ENCODE measurements at regions not wholly inside any gene's neighbourhood (a gene's known extent, or its start where the extent isn't known, plus 50 kb on each side); places are given as distances from the start of the nearest gene placed in this dataset.

DNA sequence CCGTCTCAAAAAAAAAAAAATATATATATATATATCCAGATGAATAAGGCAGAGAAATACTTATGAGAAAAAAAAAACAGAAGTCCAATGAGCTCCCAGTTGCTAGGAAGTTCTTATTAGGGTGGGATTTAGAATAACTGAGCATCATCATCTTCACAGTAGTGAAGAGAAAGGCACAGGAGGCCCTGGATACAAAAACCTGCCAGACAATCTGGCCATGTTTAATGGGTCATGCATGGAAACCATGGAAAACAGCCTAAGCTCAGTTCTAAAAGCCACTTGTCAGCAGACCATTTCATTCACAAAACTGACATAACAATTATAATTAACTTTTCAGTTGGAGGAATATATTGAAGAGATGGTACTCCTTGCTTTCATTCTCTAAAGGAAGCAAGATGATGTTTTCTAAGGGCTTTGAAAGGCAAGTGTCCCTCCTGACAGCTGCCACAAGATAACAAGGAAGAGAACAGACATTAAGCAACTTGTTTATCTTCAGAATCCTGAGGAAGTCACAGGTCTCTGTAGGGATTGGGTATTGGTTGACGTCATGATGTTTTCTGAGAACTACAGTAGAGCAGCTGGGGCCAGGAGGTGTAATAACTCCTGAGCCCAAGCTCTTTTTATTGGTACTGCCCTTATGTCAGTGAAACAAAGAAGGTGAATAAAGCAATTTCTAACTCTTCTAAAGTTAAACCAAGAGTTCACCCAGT lies 463.1 kb downstream of the DMAC1 start:
- TF ChIP-seq, protein P1, sequence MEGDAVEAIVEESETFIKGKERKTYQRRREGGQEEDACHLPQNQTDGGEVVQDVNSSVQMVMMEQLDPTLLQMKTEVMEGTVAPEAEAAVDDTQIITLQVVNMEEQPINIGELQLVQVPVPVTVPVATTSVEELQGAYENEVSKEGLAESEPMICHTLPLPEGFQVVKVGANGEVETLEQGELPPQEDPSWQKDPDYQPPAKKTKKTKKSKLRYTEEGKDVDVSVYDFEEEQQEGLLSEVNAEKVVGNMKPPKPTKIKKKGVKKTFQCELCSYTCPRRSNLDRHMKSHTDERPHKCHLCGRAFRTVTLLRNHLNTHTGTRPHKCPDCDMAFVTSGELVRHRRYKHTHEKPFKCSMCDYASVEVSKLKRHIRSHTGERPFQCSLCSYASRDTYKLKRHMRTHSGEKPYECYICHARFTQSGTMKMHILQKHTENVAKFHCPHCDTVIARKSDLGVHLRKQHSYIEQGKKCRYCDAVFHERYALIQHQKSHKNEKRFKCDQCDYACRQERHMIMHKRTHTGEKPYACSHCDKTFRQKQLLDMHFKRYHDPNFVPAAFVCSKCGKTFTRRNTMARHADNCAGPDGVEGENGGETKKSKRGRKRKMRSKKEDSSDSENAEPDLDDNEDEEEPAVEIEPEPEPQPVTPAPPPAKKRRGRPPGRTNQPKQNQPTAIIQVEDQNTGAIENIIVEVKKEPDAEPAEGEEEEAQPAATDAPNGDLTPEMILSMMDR (IDR thresholded peaks at IDR 0.05) = no peak
- peak; percentile 25 to 50 for TF ChIP-seq POLR2AphosphoS5 (IDR thresholded peaks at IDR 0.05)
- TF ChIP-seq EP300 (IDR thresholded peaks at IDR 0.05) = peak in 1 of 4 donors; percentile 82
- H3K27me3 ChIP-seq = no peaks in the 10 kb centered on the region
- ATAC-seq (ENCODE audit: low FRiP score in 2 of 2) (no peak), DNase-seq (peak in 1 of 2 donors; percentile 23)
- H3K9me3 ChIP-seq = no peaks in the 10 kb centered on the region
- H3K36me3 ChIP-seq = no peaks in the 10 kb centered on the region
- no peak overlapping the region for H3K27ac ChIP-seq
- no peak overlapping the region for H3K4me3 ChIP-seq
- H3K4me1 ChIP-seq = peaks cover 0 to 5% (median 0%) of the 10 kb centered on the region in 4 donors
- WGBS, 2 donors = 50 to 71% methylated on average over 2 of the region's 2 CpGs

DNA sequence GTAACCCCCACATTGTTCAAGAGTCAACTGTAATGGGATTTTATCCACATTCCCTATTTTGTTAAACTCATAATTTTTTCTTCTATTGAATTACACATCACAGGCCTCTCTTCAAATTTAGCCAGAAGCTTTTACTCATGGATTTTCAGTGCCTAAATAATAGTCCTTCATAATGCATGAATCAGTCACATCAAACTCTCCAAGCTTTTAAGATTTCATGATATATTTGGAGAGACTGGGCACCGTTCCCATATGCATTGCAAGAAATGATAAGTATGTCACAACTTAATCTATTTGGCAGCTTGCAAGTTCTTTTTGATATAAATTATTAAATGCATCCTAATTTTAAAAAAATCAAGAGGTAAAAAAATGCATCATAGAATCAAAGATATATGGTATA lies 465.9 kb downstream of the DMAC1 start:
- DNase-seq = no peak
- Histone ChIP-seq H3K36me3 (no peaks in the 10 kb centered on the region), H3K27me3 (no peaks in the 10 kb centered on the region), H3K27ac (no peak overlapping the region), H3K4me3 (no peak overlapping the region), H3K4me1 (peaks cover 0 to 5% (median 0%) of the 10 kb centered on the region in 4 donors), H3K9me3 (no peaks in the 10 kb centered on the region)
- no peak for ATAC-seq (ENCODE audit: low FRiP score in 2 of 2)
- 74 to 86% methylated on average over 1 of the region's 1 CpG for WGBS, 2 donors
- TF ChIP-seq EP300 (IDR thresholded peaks at IDR 0.05) (no peak), POLR2AphosphoS5 (IDR thresholded peaks at IDR 0.05) (no peak), POLR2A (IDR thresholded peaks at IDR 0.05) (no peak)
- TF ChIP-seq, protein P1 (IDR thresholded peaks at IDR 0.05) = no peak

DNA sequence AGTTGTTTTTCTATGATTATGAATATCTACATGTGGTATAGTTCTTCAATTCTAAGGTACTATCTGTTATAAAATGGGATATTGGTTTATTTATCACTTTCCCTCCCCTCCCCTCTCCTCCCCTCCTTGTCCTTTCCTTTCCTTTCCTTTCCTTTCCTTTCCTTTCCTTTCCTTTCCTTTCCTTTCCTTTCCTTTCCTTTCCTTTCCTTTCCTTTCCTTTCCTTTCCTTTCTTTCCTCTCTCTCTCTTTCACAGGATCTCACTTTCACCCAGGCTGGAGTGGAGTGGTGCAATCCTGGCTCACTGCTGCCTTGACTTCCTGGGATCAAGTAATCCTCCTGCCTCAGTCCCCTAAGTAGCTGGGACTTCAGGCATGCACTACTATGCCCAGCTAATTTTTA lies 466.8 kb downstream of the DMAC1 start:
- no peak for ATAC-seq (ENCODE audit: low FRiP score in 2 of 2)
- no peak overlapping the region for H3K27ac ChIP-seq
- TF ChIP-seq, protein P1 (IDR thresholded peaks at IDR 0.05) = no peak
- TF ChIP-seq POLR2AphosphoS5 (IDR thresholded peaks at IDR 0.05) (no peak), EP300 (IDR thresholded peaks at IDR 0.05) (no peak), POLR2A (IDR thresholded peaks at IDR 0.05) (no peak)
- no peaks in the 10 kb centered on the region for H3K27me3 ChIP-seq
- no peaks in the 10 kb centered on the region for H3K36me3 ChIP-seq
- no peak overlapping the region for H3K4me3 ChIP-seq
- no peak for DNase-seq
- no peaks in the 10 kb centered on the region for H3K9me3 ChIP-seq
- H3K4me1 ChIP-seq = peaks cover 0 to 5% (median 0%) of the 10 kb centered on the region in 4 donors

DNA sequence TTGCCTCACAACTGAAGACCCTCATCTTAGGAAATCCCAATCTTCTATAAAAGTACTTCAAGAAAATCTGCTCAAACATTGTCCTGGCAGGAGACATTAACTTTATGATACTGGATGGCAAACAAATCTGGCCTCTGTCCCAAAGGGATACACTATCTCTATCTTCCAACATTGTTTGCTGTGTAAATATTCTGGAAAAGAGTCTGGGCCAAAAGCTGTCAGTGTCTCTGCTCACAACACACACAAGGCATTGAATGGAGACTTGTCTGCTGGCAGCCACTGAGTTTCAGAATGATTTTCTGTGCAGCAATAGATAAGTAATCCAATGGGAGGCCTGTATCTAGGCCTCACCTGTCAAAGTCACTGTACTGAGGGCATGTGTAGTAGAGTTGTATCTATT lies 471.1 kb downstream of the DMAC1 start:
- Histone ChIP-seq H3K4me3 (no peak overlapping the region), H3K4me1 (no peaks in the 10 kb centered on the region), H3K27me3 (no peaks in the 10 kb centered on the region), H3K36me3 (no peaks in the 10 kb centered on the region), H3K9me3 (no peaks in the 10 kb centered on the region), H3K27ac (no peak overlapping the region)
- ATAC-seq (ENCODE audit: low FRiP score in 2 of 2) = no peak
- TF ChIP-seq, protein P1 (IDR thresholded peaks at IDR 0.05) = no peak
- TF ChIP-seq POLR2AphosphoS5 (IDR thresholded peaks at IDR 0.05) (no peak), POLR2A (IDR thresholded peaks at IDR 0.05) (no peak), EP300 (IDR thresholded peaks at IDR 0.05) (no peak)
- DNase-seq = no peak

DNA sequence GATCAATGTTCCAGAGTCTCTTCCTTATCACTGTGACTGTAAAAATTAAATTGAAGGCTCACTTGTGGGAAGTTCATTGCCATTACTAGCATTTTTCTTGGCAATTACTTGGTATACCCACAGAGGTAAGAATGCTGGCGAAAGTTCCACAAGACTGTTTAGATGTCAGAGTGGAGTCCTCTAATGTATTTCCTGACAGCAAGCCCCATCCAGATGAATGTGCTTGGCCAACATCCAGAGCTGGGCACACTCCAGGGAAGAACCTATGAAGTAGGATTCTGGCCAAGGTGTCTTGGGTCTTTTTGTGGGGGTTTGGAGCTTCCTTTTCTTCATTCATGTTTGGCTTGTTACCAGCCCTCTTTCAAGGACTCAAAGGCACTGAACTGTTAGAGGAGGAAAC lies 473.6 kb downstream of the DMAC1 start:
- Histone ChIP-seq H3K27ac (no peak overlapping the region), H3K4me1 (no peaks in the 10 kb centered on the region), H3K9me3 (no peaks in the 10 kb centered on the region), H3K36me3 (no peaks in the 10 kb centered on the region), H3K4me3 (no peak overlapping the region), H3K27me3 (no peaks in the 10 kb centered on the region)
- ATAC-seq (ENCODE audit: low FRiP score in 2 of 2) = no peak
- 62 to 70% methylated on average over 1 of the region's 1 CpG for WGBS, 2 donors
- TF ChIP-seq, protein P1 (IDR thresholded peaks at IDR 0.05) = no peak
- TF ChIP-seq EP300 (IDR thresholded peaks at IDR 0.05) (no peak), POLR2A (IDR thresholded peaks at IDR 0.05) (no peak), POLR2AphosphoS5 (IDR thresholded peaks at IDR 0.05) (no peak)
- no peak for DNase-seq
